ENCODE measurements at regions not wholly inside any gene's neighbourhood (a gene's known extent, or its start where the extent isn't known, plus 50 kb on each side); places are given as distances from the start of the nearest gene placed in this dataset.

- H3K27ac Mint-ChIP-seq = no peak overlapping the region
- H3K4me3 Mint-ChIP-seq = no peak overlapping the region
- Histone ChIP-seq H4K20me1 (replicated peaks; ENCODE audit: insufficient read depth) (no peaks in the 10 kb centered on the region), H3K36me3 (ENCODE audit: insufficient read depth) (no peaks in the 10 kb centered on the region), H3K9me2 (ENCODE audit: insufficient read depth) (no peaks in the 10 kb centered on the region), H3K79me2 (replicated peaks; ENCODE audit: insufficient read depth) (no peaks in the 10 kb centered on the region), H3K27me3 (ENCODE audit: insufficient read depth) (no peaks in the 10 kb centered on the region), H3F3A (replicated peaks; ENCODE audit: low read depth) (no peaks in the 10 kb centered on the region), H3K4me1 (ENCODE audit: insufficient read depth) (no peaks in the 10 kb centered on the region), H3K4me2 (no peak overlapping the region), H2AFZ (no peak overlapping the region), H3K4me3 (no peak overlapping the region), H3K27ac (ENCODE audit: low read depth) (no peak overlapping the region)
- H3K27me3 Mint-ChIP-seq (ENCODE audit: insufficient read depth, low read depth, poor library complexity) = no peaks in the 10 kb centered on the region
- H3K36me3 Mint-ChIP-seq (ENCODE audit: low read depth) = no peaks in the 10 kb centered on the region
- H3K9me3 Mint-ChIP-seq = no peaks in the 10 kb centered on the region
- ATAC-seq (no peak), DNase-seq (ENCODE audit: low spot score) (no peak)
- peaks cover 4% of the 10 kb centered on the region; the same call in 1 of the 3 replicates for H3K4me1 Mint-ChIP-seq
- TF ChIP-seq EZH2 (IDR thresholded peaks at IDR 0.05; ENCODE audit: low read depth, unreplicated experiment) (no peak), CTCF (conservative IDR thresholded peaks at IDR 0.05; ENCODE audit: low read depth in 2 of 2) (no peak), ZNF114 (CRISPR knock-in tag; IDR thresholded peaks at IDR 0.05) (no peak), ETS1 (IDR thresholded peaks at IDR 0.05) (no peak), ZNF331 (CRISPR knock-in tag; IDR thresholded peaks at IDR 0.05; ENCODE audit: low read depth) (no peak), STAT1 (IDR thresholded peaks at IDR 0.05; ENCODE audit: unreplicated experiment) (no peak), EZH2phosphoT487 (IDR thresholded peaks at IDR 0.05; ENCODE audit: unreplicated experiment) (no peak), NANOG (IDR thresholded peaks at IDR 0.05; ENCODE audit: borderline replicate concordance) (no peak), POLR2AphosphoS5 (IDR thresholded peaks at IDR 0.05; ENCODE audit: low read depth) (no peak), CREB1 (CRISPR knock-in tag; IDR thresholded peaks at IDR 0.05; ENCODE audit: low read depth) (no peak)
Observed at GRCh38 chr14:83744224-83744623, 1785.7 kb upstream of the FLRT2 start.

DNA sequence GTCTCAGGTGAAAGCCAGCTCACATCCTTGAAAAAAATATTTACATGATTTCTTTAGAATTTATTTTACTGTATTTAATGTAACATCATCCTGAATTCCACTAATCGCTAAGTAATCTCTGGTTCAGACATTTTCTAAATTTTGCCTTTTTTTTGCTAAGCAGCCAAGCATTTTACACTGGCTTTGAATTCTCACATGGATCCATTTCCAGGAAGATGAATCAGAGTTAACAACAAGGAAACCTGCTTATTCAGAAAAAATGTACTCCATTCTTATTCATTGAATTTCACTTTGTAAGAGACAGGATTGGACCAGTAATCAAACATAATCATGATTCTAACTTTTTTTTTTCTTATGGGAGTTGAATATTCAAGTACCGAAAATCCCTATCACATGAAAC is 1785.1 kb upstream of the FLRT2 start:
- H3K36me3 ChIP-seq (ENCODE audit: insufficient read depth) = no peaks in the 10 kb centered on the region
- TF ChIP-seq ZNF114 (CRISPR knock-in tag; IDR thresholded peaks at IDR 0.05) (no peak), POLR2AphosphoS5 (IDR thresholded peaks at IDR 0.05; ENCODE audit: low read depth) (no peak), REST (IDR thresholded peaks at IDR 0.05; ENCODE audit: unreplicated experiment) (no peak), EZH2phosphoT487 (IDR thresholded peaks at IDR 0.05; ENCODE audit: unreplicated experiment) (no peak), CREB1 (CRISPR knock-in tag; IDR thresholded peaks at IDR 0.05; ENCODE audit: low read depth) (no peak), NANOG (IDR thresholded peaks at IDR 0.05; ENCODE audit: borderline replicate concordance) (no peak), ZNF331 (CRISPR knock-in tag; IDR thresholded peaks at IDR 0.05; ENCODE audit: low read depth) (no peak), CTCF (conservative IDR thresholded peaks at IDR 0.05; ENCODE audit: low read depth in 2 of 2) (no peak), ETS1 (IDR thresholded peaks at IDR 0.05) (no peak), EZH2 (IDR thresholded peaks at IDR 0.05; ENCODE audit: low read depth, unreplicated experiment) (no peak), STAT1 (IDR thresholded peaks at IDR 0.05; ENCODE audit: unreplicated experiment) (no peak)

More for the DNA sequence above, 1785.1 kb upstream of the FLRT2 start:
- no peaks in the 10 kb centered on the region for H3K9me2 ChIP-seq (ENCODE audit: insufficient read depth)
- Mint-ChIP-seq H3K4me3 (no peak overlapping the region), H3K4me1 (peaks cover 4% of the 10 kb centered on the region; the same call in 1 of the 3 replicates), H3K27me3 (ENCODE audit: insufficient read depth, low read depth, poor library complexity) (no peaks in the 10 kb centered on the region), H3K36me3 (ENCODE audit: low read depth) (no peaks in the 10 kb centered on the region), H3K9me3 (no peaks in the 10 kb centered on the region), H3K27ac (no peak overlapping the region)
- DNase-seq (ENCODE audit: low spot score) (no peak), ATAC-seq (no peak)
- H3K4me3 ChIP-seq = no peak overlapping the region
- H3F3A ChIP-seq (replicated peaks; ENCODE audit: low read depth) = no peaks in the 10 kb centered on the region
- H3K79me2 ChIP-seq (replicated peaks; ENCODE audit: insufficient read depth) = no peaks in the 10 kb centered on the region
- no peaks in the 10 kb centered on the region for H3K27me3 ChIP-seq (ENCODE audit: insufficient read depth)
- no peaks in the 10 kb centered on the region for H3K4me1 ChIP-seq (ENCODE audit: insufficient read depth)
- no peak overlapping the region for H3K27ac ChIP-seq (ENCODE audit: low read depth)
- H3K4me2 ChIP-seq = no peak overlapping the region
- H2AFZ ChIP-seq = no peak overlapping the region
- no peaks in the 10 kb centered on the region for H4K20me1 ChIP-seq (replicated peaks; ENCODE audit: insufficient read depth)

All from GM23338 (cell line).